ENCODE measurements at regions not wholly inside any gene's neighbourhood (a gene's known extent, or its start where the extent isn't known, plus 50 kb on each side); places are given as distances from the start of the nearest gene placed in this dataset.

- intact Hi-C loops (cut with DNase I) = no loop called here
- TF ChIP-seq, protein P1, sequence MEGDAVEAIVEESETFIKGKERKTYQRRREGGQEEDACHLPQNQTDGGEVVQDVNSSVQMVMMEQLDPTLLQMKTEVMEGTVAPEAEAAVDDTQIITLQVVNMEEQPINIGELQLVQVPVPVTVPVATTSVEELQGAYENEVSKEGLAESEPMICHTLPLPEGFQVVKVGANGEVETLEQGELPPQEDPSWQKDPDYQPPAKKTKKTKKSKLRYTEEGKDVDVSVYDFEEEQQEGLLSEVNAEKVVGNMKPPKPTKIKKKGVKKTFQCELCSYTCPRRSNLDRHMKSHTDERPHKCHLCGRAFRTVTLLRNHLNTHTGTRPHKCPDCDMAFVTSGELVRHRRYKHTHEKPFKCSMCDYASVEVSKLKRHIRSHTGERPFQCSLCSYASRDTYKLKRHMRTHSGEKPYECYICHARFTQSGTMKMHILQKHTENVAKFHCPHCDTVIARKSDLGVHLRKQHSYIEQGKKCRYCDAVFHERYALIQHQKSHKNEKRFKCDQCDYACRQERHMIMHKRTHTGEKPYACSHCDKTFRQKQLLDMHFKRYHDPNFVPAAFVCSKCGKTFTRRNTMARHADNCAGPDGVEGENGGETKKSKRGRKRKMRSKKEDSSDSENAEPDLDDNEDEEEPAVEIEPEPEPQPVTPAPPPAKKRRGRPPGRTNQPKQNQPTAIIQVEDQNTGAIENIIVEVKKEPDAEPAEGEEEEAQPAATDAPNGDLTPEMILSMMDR (IDR thresholded peaks at IDR 0.05) = no peak
- TF ChIP-seq POLR2A (IDR thresholded peaks at IDR 0.05) = no peak
- H3K9me3 ChIP-seq = no peaks in the 10 kb centered on the region
- peak overlapping the region; percentile 45 to 73 (median 60) for H3K27ac ChIP-seq
- H3K27me3 ChIP-seq = peaks cover 0 to 18% (median 0%) of the 10 kb centered on the region in 4 donors
- WGBS, 2 donors = 29 to 39% methylated on average over 4 to 8 of the region's 12 CpGs
- H3K4me1 ChIP-seq = peaks cover 10 to 23% (median 10%) of the 10 kb centered on the region in 3 donors
- H3K36me3 ChIP-seq = no peaks in the 10 kb centered on the region
- no peak for DNase-seq
- peak overlapping the region; percentile 35 to 69 (median 50) for H3K4me3 ChIP-seq
Observed at GRCh38 chr11:116192509-116193210, 580.1 kb downstream of the BUD13 start.

- Histone ChIP-seq H3K9me3 (no peaks in the 10 kb centered on the region), H3K27me3 (peaks cover 0 to 18% (median 0%) of the 10 kb centered on the region in 4 donors), H3K4me3 (no peak overlapping the region), H3K36me3 (no peaks in the 10 kb centered on the region), H3K27ac (no peak overlapping the region), H3K4me1 (peaks cover 10 to 23% (median 10%) of the 10 kb centered on the region in 3 donors)
- no peak for TF ChIP-seq POLR2A (IDR thresholded peaks at IDR 0.05)
- TF ChIP-seq, protein P1 (IDR thresholded peaks at IDR 0.05) = no peak
- DNase-seq = no peak
- 90 to 100% methylated on average over 1 to 2 of the region's 3 CpGs for WGBS, 2 donors
- intact Hi-C loops (cut with DNase I) = no loop called here
Observed at GRCh38 chr11:116190861-116191260, 581.9 kb downstream of the BUD13 start.

DNA sequence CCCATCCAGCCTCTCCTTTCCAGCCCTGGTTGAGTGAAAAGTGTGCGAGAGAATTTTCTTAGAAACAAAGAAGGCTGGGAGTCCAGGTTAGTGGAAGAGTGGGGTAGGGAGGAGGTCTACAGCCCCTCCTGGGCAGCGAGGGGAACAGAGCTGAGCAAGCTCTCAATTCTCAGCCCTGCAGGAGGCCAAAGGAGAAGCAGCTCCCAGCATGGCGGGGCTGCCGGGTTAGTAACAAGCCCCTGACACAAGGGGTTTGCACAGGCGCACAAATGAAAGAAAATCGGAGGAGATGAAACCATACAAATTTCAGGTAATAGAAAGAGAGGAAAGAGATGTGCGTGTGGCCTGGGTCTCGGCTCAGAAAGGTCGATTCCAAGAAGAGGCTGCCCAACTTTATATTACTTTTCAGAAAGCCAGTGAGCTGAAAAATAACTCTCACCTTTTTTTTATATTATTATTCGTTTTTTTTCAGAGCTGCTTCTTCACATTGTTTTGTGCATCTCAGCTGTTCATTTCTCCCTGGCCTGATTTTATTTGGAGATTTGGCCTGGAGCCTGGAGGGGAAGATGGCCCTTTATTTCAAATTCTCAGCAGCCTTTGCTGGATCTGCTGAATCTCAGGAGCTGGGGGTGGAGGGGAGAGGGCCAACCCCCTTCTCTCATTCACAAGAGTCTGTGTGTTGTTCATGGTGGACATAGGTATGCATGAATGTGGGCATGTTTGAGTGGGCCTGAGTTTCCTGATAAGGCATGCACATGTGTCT is 583.2 kb downstream of the BUD13 start:
- Histone ChIP-seq H3K4me3 (no peak overlapping the region), H3K27me3 (peaks cover 0 to 18% (median 0%) of the 10 kb centered on the region in 4 donors), H3K27ac (no peak overlapping the region), H3K9me3 (no peaks in the 10 kb centered on the region), H3K36me3 (no peaks in the 10 kb centered on the region), H3K4me1 (peaks cover 10 to 21% (median 10%) of the 10 kb centered on the region in 3 donors)
- TF ChIP-seq, protein P1 (IDR thresholded peaks at IDR 0.05) = no peak
- intact Hi-C loops (cut with DNase I) = no loop called here
- no peak for DNase-seq
- 60 to 66% methylated on average over 10 of the region's 10 CpGs for WGBS, 2 donors

GRCh38 chr11:116188350-116188749 is 584.4 kb downstream of the BUD13 start:
- intact Hi-C loops (cut with DNase I) = no loop called here
- H3K9me3 ChIP-seq = no peaks in the 10 kb centered on the region
- TF ChIP-seq, protein P1 (IDR thresholded peaks at IDR 0.05) = no peak
- TF ChIP-seq POLR2A (IDR thresholded peaks at IDR 0.05) = no peak
- no peak for DNase-seq
- H3K4me3 ChIP-seq = no peak overlapping the region
- H3K4me1 ChIP-seq = peaks cover 6 to 9% (median 7%) of the 10 kb centered on the region in 3 donors
- peaks cover 0 to 18% (median 0%) of the 10 kb centered on the region in 4 donors for H3K27me3 ChIP-seq
- no peaks in the 10 kb centered on the region for H3K36me3 ChIP-seq
- H3K27ac ChIP-seq = no peak overlapping the region
- WGBS, 2 donors = 59 to 84% methylated on average over 3 to 5 of the region's 5 CpGs

GRCh38 chr11:116187026-116187425 is 585.8 kb downstream of the BUD13 start:
- Histone ChIP-seq H3K4me3 (no peak overlapping the region), H3K4me1 (peaks cover 0 to under 1% (median 0%) of the 10 kb centered on the region in 3 donors), H3K36me3 (no peaks in the 10 kb centered on the region), H3K9me3 (no peaks in the 10 kb centered on the region), H3K27ac (no peak overlapping the region), H3K27me3 (peaks cover 0 to 6% (median 0%) of the 10 kb centered on the region in 4 donors)
- DNase-seq = no peak
- 74 to 76% methylated on average over 2 of the region's 2 CpGs for WGBS, 2 donors
- no peak for TF ChIP-seq POLR2A (IDR thresholded peaks at IDR 0.05)
- TF ChIP-seq, protein P1 (IDR thresholded peaks at IDR 0.05) = no peak
- intact Hi-C loops (cut with DNase I) = no loop called here

All from esophagus squamous epithelium (tissue), 5 donors.